Uterus (tissue), 2 donors: ENCODE measurements at regions not wholly inside any gene's neighbourhood (a gene's known extent, or its start where the extent isn't known, plus 50 kb on each side); places are given as distances from the start of the nearest gene placed in this dataset.

Experiments used
- CTCF ChIP-seq, 4 experiments: fragments of 200-600 bp in 2 of 4; fragments of 450-650 bp in 2 of 4; sonication (generic) in 2 of 4; IDR thresholded peaks; one replicate each; pipeline ENCODE4 v1.5.1; 2016 to 2019; ENCODE audit warnings: antibody characterized with exemption in 4 of 4, mild to moderate bottlenecking in 2 of 4, moderate library complexity in 1 of 4
- POLR2A ChIP-seq, 2 donors: fragments of 450-650 bp; IDR thresholded peaks; one replicate each; pipeline ENCODE4 v1.6.1; 2016; ENCODE audit warnings: antibody characterized with exemption in 2 of 2, mild to moderate bottlenecking in 1 of 2, moderate library complexity in 1 of 2

GRCh38 chr12:47364261-47364660, 284.5 kb upstream of the AMIGO2 start:
- TF ChIP-seq CTCF (IDR thresholded peaks at IDR 0.05), result no peak
- TF ChIP-seq POLR2A (IDR thresholded peaks at IDR 0.05), result no peak
